Neural cell (in vitro differentiated cells): ENCODE measurements at regions not wholly inside any gene's neighbourhood (a gene's known extent, or its start where the extent isn't known, plus 50 kb on each side); places are given as distances from the start of the nearest gene placed in this dataset.

Experiments used
- H2AFZ ChIP-seq: fragments of 200-600, 300-800 bp; sonication (generic), shearing (Covaris generic); 2 replicates; pipeline ENCODE4 v1.6.0; 2014; ENCODE audit warnings: low read depth, mild to moderate bottlenecking, antibody characterized with exemption, low read length, moderate library complexity
- H3F3A ChIP-seq: fragments of 200-600 bp; shearing (Covaris generic); 2 replicates; pipeline ENCODE4 v1.6.1; 2016; ENCODE audit warnings: mild to moderate bottlenecking, moderate library complexity, mixed read lengths, antibody characterized with exemption, low read length; ENCODE audit not compliant: insufficient read depth, poor library complexity, severe bottlenecking
- H3K27ac ChIP-seq: fragments of 200-600, 300-800 bp; sonication (generic), shearing (Covaris generic); 2 replicates; pipeline ENCODE4 v1.5.1; 2014; ENCODE audit warnings: mild to moderate bottlenecking, low read length, moderate library complexity
- H3K27me3 ChIP-seq: fragments of 300-800, 200-600 bp; sonication (generic), shearing (Covaris generic); 2 replicates; pipeline ENCODE4 v1.6.0; 2014; ENCODE audit warnings: mild to moderate bottlenecking, low read depth, low read length, moderate library complexity; ENCODE audit not compliant: insufficient read depth
- H3K36me3 ChIP-seq: fragments of 300-800, 200-600 bp; sonication (generic), shearing (Covaris generic); 2 replicates; pipeline ENCODE4 v1.5.1; 2014; ENCODE audit warnings: mild to moderate bottlenecking, antibody characterized with exemption, low read length, moderate library complexity; ENCODE audit not compliant: insufficient read depth
- H3K4me2 ChIP-seq: fragments of 300-800, 200-600 bp; sonication (generic), shearing (Covaris generic); 2 replicates; pipeline ENCODE4 v1.6.0; 2014; ENCODE audit warnings: mild to moderate bottlenecking, low read length
- H3K4me3 ChIP-seq: fragments of 300-800, 200-600 bp; sonication (generic), shearing (Covaris generic); 2 replicates; pipeline ENCODE4 v1.5.1; 2014; ENCODE audit warnings: mild to moderate bottlenecking, low read length, moderate library complexity
- H3K79me2 ChIP-seq: fragments of 200-600 bp; shearing (Covaris generic); replicated peaks from 2 replicates; pipeline ENCODE4 v1.6.0; 2014; ENCODE audit warnings: mild to moderate bottlenecking, low read length, moderate library complexity; ENCODE audit not compliant: insufficient read depth
- H3K9ac ChIP-seq: fragments of 300-800, 200-600 bp; sonication (generic), shearing (Covaris generic); 2 replicates; pipeline ENCODE4 v1.6.1; 2016; ENCODE audit warnings: mild to moderate bottlenecking, low read length, mixed read lengths
- H3K9me2 ChIP-seq: fragments of 200-600 bp; shearing (Covaris generic); 2 replicates; pipeline ENCODE4 v1.6.1; 2016; ENCODE audit warnings: mild to moderate bottlenecking, low read length, mixed read lengths; ENCODE audit not compliant: insufficient read depth
- H3K9me3 ChIP-seq: fragments of 200-600, 300-800 bp; sonication (generic), shearing (Covaris generic); 2 replicates; pipeline ENCODE4 v1.6.1; 2016; ENCODE audit warnings: mild to moderate bottlenecking, mixed run types, low read length, moderate library complexity, mixed read lengths
- H4K20me1 ChIP-seq: fragments of 200-600 bp; shearing (Covaris generic); 2 replicates; pipeline ENCODE4 v1.6.1; 2016; ENCODE audit warnings: mild to moderate bottlenecking, mixed run types; ENCODE audit not compliant: insufficient read depth
- CTCF ChIP-seq: fragments of 450-650 bp; IDR thresholded peaks from 2 replicates; pipeline ENCODE4 v1.5.1; 2014; ENCODE audit warnings: antibody characterized with exemption, mild to moderate bottlenecking, moderate library complexity; ENCODE audit not compliant: poor library complexity, severe bottlenecking
- EP300 ChIP-seq: fragments of 450-650 bp; conservative IDR thresholded peaks from 2 replicates; pipeline ENCODE4 v1.6.1; 2014; ENCODE audit warnings: antibody characterized with exemption, mild to moderate bottlenecking, moderate library complexity; ENCODE audit not compliant: poor library complexity, severe bottlenecking
- EZH2 ChIP-seq: fragments of 200-600, 300-800 bp; shearing (Covaris generic), sonication (generic); IDR thresholded peaks from 2 replicates; pipeline ENCODE4 v1.6.1; 2014; ENCODE audit warnings: antibody characterized with exemption, low read length, borderline replicate concordance, mild to moderate bottlenecking; ENCODE audit not compliant: insufficient read depth, poor library complexity, severe bottlenecking
- MXI1 ChIP-seq: fragments of 450-650 bp; conservative IDR thresholded peaks from 2 replicates; pipeline ENCODE4 v1.6.1; 2014; ENCODE audit warnings: antibody characterized with exemption, mild to moderate bottlenecking; ENCODE audit not compliant: poor library complexity, severe bottlenecking
- POLR2AphosphoS5 ChIP-seq: IDR thresholded peaks from 2 replicates; pipeline ENCODE4 v1.6.1; 2012
- RAD21 ChIP-seq: fragments of 450-650 bp; conservative IDR thresholded peaks from 2 replicates; pipeline ENCODE4 v1.6.1; 2014; ENCODE audit warnings: antibody characterized with exemption, mild to moderate bottlenecking, moderate library complexity
- REST ChIP-seq: IDR thresholded peaks from 2 replicates; pipeline ENCODE4 v1.6.1; 2012; ENCODE audit warnings: borderline replicate concordance
- SMC3 ChIP-seq: fragments of 450-650 bp; conservative IDR thresholded peaks from 2 replicates; pipeline ENCODE4 v1.6.1; 2014; ENCODE audit warnings: antibody characterized with exemption, mild to moderate bottlenecking, moderate library complexity; ENCODE audit not compliant: poor library complexity
- TAF1 ChIP-seq: IDR thresholded peaks from 2 replicates; pipeline ENCODE4 v1.6.1; 2012; ENCODE audit warnings: low read depth

- no peak overlapping the region for H2AFZ ChIP-seq
- H3K4me2 ChIP-seq = no peak overlapping the region
- no peaks in the 10 kb centered on the region for H3K36me3 ChIP-seq
- no peak overlapping the region for H3K9ac ChIP-seq
- no peaks in the 10 kb centered on the region for H3F3A ChIP-seq
- no peaks in the 10 kb centered on the region for H3K9me2 ChIP-seq
- H3K79me2 ChIP-seq = no peaks in the 10 kb centered on the region
- no peak overlapping the region for H3K27ac ChIP-seq
- no peaks in the 10 kb centered on the region for H4K20me1 ChIP-seq
- TF ChIP-seq TAF1 = no peak
- TF ChIP-seq EP300 = no peak
- no peak for TF ChIP-seq POLR2AphosphoS5
- no peak for TF ChIP-seq MXI1
- TF ChIP-seq SMC3 = no peak
- H3K27me3 ChIP-seq = no peaks in the 10 kb centered on the region
- H3K9me3 ChIP-seq = no peaks in the 10 kb centered on the region
- H3K4me3 ChIP-seq = no peak overlapping the region
These were observed 81.1 kb downstream of the TRIB2 start for GRCh38 chr2:12797815-12798214.

GRCh38 chr2:12803607-12804006 lies 86.9 kb downstream of the TRIB2 start:
- no peaks in the 10 kb centered on the region for H4K20me1 ChIP-seq
- no peak overlapping the region for H3K9ac ChIP-seq
- H3K79me2 ChIP-seq = no peaks in the 10 kb centered on the region
- no peaks in the 10 kb centered on the region for H3K9me2 ChIP-seq
- H3K4me3 ChIP-seq = no peak overlapping the region
- H3K36me3 ChIP-seq = no peaks in the 10 kb centered on the region
- no peaks in the 10 kb centered on the region for H3K9me3 ChIP-seq
- H2AFZ ChIP-seq = no peak overlapping the region
- H3K27me3 ChIP-seq = no peaks in the 10 kb centered on the region
- no peak overlapping the region for H3K27ac ChIP-seq
- TF ChIP-seq RAD21 (no peak), SMC3 (no peak), MXI1 (no peak), CTCF (no peak), EZH2 (no peak), EP300 (no peak), REST (no peak), TAF1 (no peak), POLR2AphosphoS5 (no peak)
- H3K4me2 ChIP-seq = no peak overlapping the region
- no peaks in the 10 kb centered on the region for H3F3A ChIP-seq
